HepG2 (cell line): ENCODE measurements at regions not wholly inside any gene's neighbourhood (a gene's known extent, or its start where the extent isn't known, plus 50 kb on each side); places are given as distances from the start of the nearest gene placed in this dataset.

ENCODE experiments used
- BRF2 ChIP-seq: sonication (generic); formaldehyde crosslinking; IDR thresholded peaks from 2 replicates; pipeline ENCODE4 v1.8.1; 2022; ENCODE audit warnings: mild to moderate bottlenecking, missing genetic modification reagents
- CTCF ChIP-seq: sonication (generic); formaldehyde crosslinking; IDR thresholded peaks from 2 replicates; pipeline ENCODE4 v1.5.0; 2020; ENCODE audit warnings: mild to moderate bottlenecking, missing genetic modification reagents, moderate library complexity
- EZH2 ChIP-seq: conservative IDR thresholded peaks from 2 replicates; pipeline ENCODE4 v1.6.1; 2012; ENCODE audit warnings: mild to moderate bottlenecking, low read depth, low read length, moderate library complexity
- GLMP ChIP-seq: sonication (generic); formaldehyde crosslinking; IDR thresholded peaks from 2 replicates; pipeline ENCODE4 v1.9.0; 2021; ENCODE audit warnings: missing genetic modification reagents, mild to moderate bottlenecking, borderline replicate concordance
- KDM5B ChIP-seq: sonication (generic); formaldehyde crosslinking; IDR thresholded peaks from 2 replicates; pipeline ENCODE4 v1.4.0; 2020; ENCODE audit warnings: missing genetic modification reagents, mild to moderate bottlenecking, borderline replicate concordance
- NFYC ChIP-seq: IDR thresholded peaks from 2 replicates; pipeline ENCODE4 v1.6.1; 2016; ENCODE audit warnings: missing genetic modification reagents, missing compliant biosample characterization
- POLR2AphosphoS5 ChIP-seq: IDR thresholded peaks from 2 replicates; pipeline ENCODE4 v1.6.1; 2012; ENCODE audit warnings: low read depth, low read length
- SRF ChIP-seq: IDR thresholded peaks from 2 replicates; pipeline ENCODE4 v1.6.1; 2011; ENCODE audit warnings: mild to moderate bottlenecking, low read depth, low read length, moderate library complexity
- TFDP2 ChIP-seq: sonication (generic); formaldehyde crosslinking; IDR thresholded peaks from 2 replicates; pipeline ENCODE4 v1.4.0; 2020; ENCODE audit warnings: missing genetic modification reagents
- ZNF652 ChIP-seq: IDR thresholded peaks from 2 replicates; pipeline ENCODE4 v1.6.1; 2016; ENCODE audit warnings: low read depth, borderline replicate concordance
- ZSCAN31 ChIP-seq: sonication (generic); formaldehyde crosslinking; IDR thresholded peaks from 2 replicates; pipeline ENCODE4 v1.5.0; 2020; ENCODE audit warnings: low read depth, mild to moderate bottlenecking, missing genetic modification reagents

GRCh38 chr1:58367217-58367616, 179.3 kb downstream of the OMA1 start:
- no peak for TF ChIP-seq POLR2AphosphoS5
- no peak for TF ChIP-seq ZSCAN31 (CRISPR knock-in tag)
- TF ChIP-seq CTCF (CRISPR knock-in tag), result no peak
- TF ChIP-seq KDM5B (CRISPR knock-in tag), result no peak
- TF ChIP-seq EZH2, result no peak
- TF ChIP-seq SRF, result no peak
- no peak for TF ChIP-seq BRF2 (CRISPR knock-in tag)
- TF ChIP-seq GLMP (CRISPR knock-in tag), result no peak
- no peak for TF ChIP-seq TFDP2 (CRISPR knock-in tag)
- no peak for TF ChIP-seq ZNF652 (CRISPR knock-in tag)
- no peak for TF ChIP-seq NFYC (CRISPR knock-in tag)
